ENCODE measurements at regions not wholly inside any gene's neighbourhood (a gene's known extent, or its start where the extent isn't known, plus 50 kb on each side); places are given as distances from the start of the nearest gene placed in this dataset.
A peak's percentile ranks its signal among the peaks of the same experiment; 100 is the strongest.

GRCh38 chr5:142259758-142260157, 65.1 kb downstream of the SPRY4 start:
- WGBS, 2 donors, result 91 to 95% methylated on average over 3 of the region's 3 CpGs
- no peak overlapping the region for H3K27ac ChIP-seq
- H3K27me3 ChIP-seq, result no peaks in the 10 kb centered on the region
- H3K9me3 ChIP-seq, result no peaks in the 10 kb centered on the region
- no peak overlapping the region for H3K4me3 ChIP-seq
- TF ChIP-seq EP300 (IDR thresholded peaks at IDR 0.05), result no peak
- TF ChIP-seq POLR2A (IDR thresholded peaks at IDR 0.05), result no peak
- TF ChIP-seq CTCF (IDR thresholded peaks at IDR 0.05), result no peak
- TF ChIP-seq POLR2AphosphoS5 (IDR thresholded peaks at IDR 0.05), result no peak
- H3K36me3 ChIP-seq, result no peaks in the 10 kb centered on the region
- H3K4me1 ChIP-seq, result no peaks in the 10 kb centered on the region
- ATAC-seq (ENCODE audit: low FRiP score in 2 of 2) (no peak), DNase-seq (no peak)

- ATAC-seq (ENCODE audit: low FRiP score in 2 of 2), result no peak
- no peak for TF ChIP-seq POLR2AphosphoS5 (IDR thresholded peaks at IDR 0.05)
- TF ChIP-seq POLR2A (IDR thresholded peaks at IDR 0.05), result no peak
- TF ChIP-seq EP300 (IDR thresholded peaks at IDR 0.05), result no peak
- TF ChIP-seq CTCF (IDR thresholded peaks at IDR 0.05), result no peak
- Histone ChIP-seq H3K36me3 (no peaks in the 10 kb centered on the region), H3K9me3 (no peaks in the 10 kb centered on the region), H3K4me3 (no peak overlapping the region), H3K27me3 (no peaks in the 10 kb centered on the region), H3K27ac (no peak overlapping the region), H3K4me1 (no peaks in the 10 kb centered on the region)
- WGBS, 2 donors, result 95 to 100% methylated on average over 1 of the region's 1 CpG
- no peak for DNase-seq
These were observed 69.0 kb downstream of the SPRY4 start for GRCh38 chr5:142255831-142256230.

- H3K27me3 ChIP-seq, result no peaks in the 10 kb centered on the region
- no peak overlapping the region for H3K4me3 ChIP-seq
- ATAC-seq (ENCODE audit: low FRiP score in 2 of 2), result no peak
- no peaks in the 10 kb centered on the region for H3K36me3 ChIP-seq
- no peak overlapping the region for H3K27ac ChIP-seq
- no peak for DNase-seq
- no peaks in the 10 kb centered on the region for H3K9me3 ChIP-seq
- TF ChIP-seq POLR2AphosphoS5 (IDR thresholded peaks at IDR 0.05) (no peak), POLR2A (IDR thresholded peaks at IDR 0.05) (no peak), CTCF (IDR thresholded peaks at IDR 0.05) (no peak), EP300 (IDR thresholded peaks at IDR 0.05) (no peak)
- H3K4me1 ChIP-seq, result peaks cover 0 to 4% (median 0%) of the 10 kb centered on the region in 4 donors
- WGBS, 2 donors, result 79 to 90% methylated on average over 3 of the region's 3 CpGs
These were observed 70.4 kb downstream of the SPRY4 start for GRCh38 chr5:142254431-142254830.

GRCh38 chr5:142253938-142254337, 70.9 kb downstream of the SPRY4 start:
- DNase-seq, result peak in 1 of 2 donors; percentile 28
- Histone ChIP-seq H3K4me3 (no peak overlapping the region), H3K4me1 (peaks cover 0 to 8% (median 2%) of the 10 kb centered on the region in 4 donors), H3K36me3 (no peaks in the 10 kb centered on the region), H3K27ac (peak overlapping the region in 1 of 4 donors; percentile 11), H3K9me3 (no peaks in the 10 kb centered on the region), H3K27me3 (no peaks in the 10 kb centered on the region)
- 66 to 78% methylated on average over 10 of the region's 10 CpGs for WGBS, 2 donors
- ATAC-seq (ENCODE audit: low FRiP score in 2 of 2), result no peak
- TF ChIP-seq POLR2AphosphoS5 (IDR thresholded peaks at IDR 0.05) (no peak), POLR2A (IDR thresholded peaks at IDR 0.05) (no peak), CTCF (IDR thresholded peaks at IDR 0.05) (no peak)

- H3K27ac ChIP-seq, result no peak overlapping the region
- no peaks in the 10 kb centered on the region for H3K27me3 ChIP-seq
- H3K36me3 ChIP-seq, result no peaks in the 10 kb centered on the region
- TF ChIP-seq POLR2AphosphoS5 (IDR thresholded peaks at IDR 0.05) (no peak), CTCF (IDR thresholded peaks at IDR 0.05) (no peak), POLR2A (IDR thresholded peaks at IDR 0.05) (no peak), EP300 (IDR thresholded peaks at IDR 0.05) (no peak)
- DNase-seq, result no peak
- no peak for ATAC-seq (ENCODE audit: low FRiP score in 2 of 2)
- peaks cover 0 to 11% (median 7%) of the 10 kb centered on the region in 4 donors for H3K4me1 ChIP-seq
- no peak overlapping the region for H3K4me3 ChIP-seq
- H3K9me3 ChIP-seq, result no peaks in the 10 kb centered on the region
These were observed 74.7 kb downstream of the SPRY4 start for GRCh38 chr5:142250119-142250518.

All from upper lobe of left lung (tissue), 6 donors.